AML-193 (cell line): ENCODE measurements at regions not wholly inside any gene's neighbourhood (a gene's known extent, or its start where the extent isn't known, plus 50 kb on each side); places are given as distances from the start of the nearest gene placed in this dataset.
"Not testable (repeated sequence)": the region's sequence is repeated elsewhere in the genome, so short reads cannot be mapped to it uniquely, and the experiment has no call there.

ENCODE experiments used
- DNase-seq, 2 experiments: peaks; one replicate each; lab custom pipeline; 2025; lab: John Stamatoyannopoulos, UW

DNA sequence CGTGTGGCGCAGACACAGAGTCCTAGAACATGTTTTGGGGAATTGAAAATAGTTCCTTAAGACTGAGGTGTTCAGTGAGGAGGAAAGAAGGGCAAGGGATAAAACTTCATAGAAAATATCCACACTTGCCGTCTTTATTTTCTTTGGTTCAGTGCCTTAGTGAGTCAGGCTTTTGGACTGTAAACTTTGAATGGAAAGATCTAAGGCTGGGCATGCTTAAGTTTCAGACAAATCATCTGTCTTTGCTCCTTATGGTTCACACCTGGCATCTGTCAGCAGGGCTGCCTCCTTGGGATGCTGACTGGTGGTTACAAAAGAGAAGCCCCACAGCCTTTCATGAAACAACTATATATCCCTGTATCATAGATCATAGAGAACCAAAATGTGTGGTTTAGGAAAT, 136.3 kb upstream of the PRICKLE1 start:
- no peak for DNase-seq

DNA sequence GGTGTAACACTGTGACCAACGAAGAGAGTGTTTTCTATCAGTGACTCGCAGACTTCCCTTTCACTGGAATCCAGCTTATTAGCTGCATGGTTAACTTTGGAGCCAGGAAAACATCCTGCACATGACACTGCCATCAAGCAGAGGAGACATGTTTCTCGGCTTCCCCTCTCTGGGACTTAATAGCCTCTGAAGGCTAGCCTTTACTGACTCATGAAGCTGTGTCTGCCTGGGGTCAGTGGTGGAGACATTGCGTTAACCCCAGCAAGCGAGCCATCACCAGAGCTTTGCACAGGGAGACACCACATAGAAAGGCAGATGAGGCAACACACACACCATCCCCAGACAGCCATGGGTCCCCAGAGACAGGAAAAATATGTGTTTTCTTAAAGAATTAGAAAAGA, 126.9 kb upstream of the PRICKLE1 start:
- DNase-seq, result no peak

DNA sequence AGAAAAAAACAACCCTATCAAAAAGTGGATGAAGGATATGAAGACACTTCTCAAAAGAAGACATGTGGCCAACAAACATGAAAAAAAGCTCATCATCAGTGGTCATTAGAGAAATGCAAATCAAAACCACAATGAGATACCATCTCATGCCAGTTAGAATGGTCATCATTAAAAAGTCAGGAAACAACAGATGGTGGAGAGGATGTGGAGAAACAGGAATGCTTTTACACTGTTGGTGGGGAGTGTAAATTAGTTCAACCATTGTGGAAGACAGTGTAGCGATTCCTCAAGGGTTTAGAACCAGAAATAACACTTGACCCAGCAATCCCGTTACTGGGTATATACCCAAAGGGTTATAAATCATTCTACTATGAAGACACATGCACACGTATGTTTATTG, 124.0 kb upstream of the PRICKLE1 start:
- not testable (repeated sequence) for DNase-seq

GRCh38 chr12:42708374-42708773, 118.8 kb upstream of the PRICKLE1 start:
- DNase-seq, result not testable (repeated sequence)

DNA sequence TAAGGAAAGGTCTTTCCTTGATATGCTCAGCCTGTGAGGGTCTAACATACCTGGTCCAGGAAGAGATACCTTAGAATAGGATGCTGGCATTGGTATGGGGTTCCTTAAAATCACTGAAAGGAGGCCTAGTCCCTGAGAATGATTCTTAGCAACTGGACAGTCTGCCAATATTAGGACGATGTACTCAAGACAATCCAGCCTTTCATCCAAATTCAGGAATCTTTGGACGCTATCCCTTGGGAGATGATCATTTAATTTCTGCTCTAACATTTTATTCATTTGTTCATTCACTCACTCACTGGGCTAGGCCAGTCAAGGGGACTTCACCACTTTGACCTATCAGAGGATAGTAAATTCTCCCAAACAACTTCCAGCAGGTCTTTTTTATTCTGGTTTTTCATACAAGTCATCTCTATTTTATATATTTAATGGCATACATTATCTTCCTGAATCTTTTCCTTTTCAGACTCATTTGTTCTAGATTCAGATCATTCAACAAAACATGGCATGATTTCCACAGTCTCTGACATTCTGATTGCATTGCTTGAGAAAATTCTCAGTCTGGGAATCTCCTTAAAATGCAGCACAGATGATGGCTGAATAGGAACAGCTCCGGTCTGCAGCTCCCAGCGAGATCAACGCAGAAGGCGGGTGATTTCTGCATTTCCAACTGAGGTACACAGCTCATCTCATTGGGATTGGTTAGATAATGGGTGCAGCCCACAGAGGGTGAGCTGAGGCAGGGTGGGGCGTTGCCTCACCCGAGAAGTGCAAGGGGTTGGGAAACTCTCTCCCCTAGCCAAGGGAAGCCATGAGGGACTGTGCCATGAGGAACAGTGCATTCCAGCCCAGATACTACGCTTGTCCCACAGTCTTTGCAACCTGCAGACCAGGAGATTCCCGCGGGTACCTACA, 118.0 kb upstream of the PRICKLE1 start:
- no peak for DNase-seq

- DNase-seq, result no peak
Measured at GRCh38 chr12:42706321-42706720, 116.8 kb upstream of the PRICKLE1 start.

DNA sequence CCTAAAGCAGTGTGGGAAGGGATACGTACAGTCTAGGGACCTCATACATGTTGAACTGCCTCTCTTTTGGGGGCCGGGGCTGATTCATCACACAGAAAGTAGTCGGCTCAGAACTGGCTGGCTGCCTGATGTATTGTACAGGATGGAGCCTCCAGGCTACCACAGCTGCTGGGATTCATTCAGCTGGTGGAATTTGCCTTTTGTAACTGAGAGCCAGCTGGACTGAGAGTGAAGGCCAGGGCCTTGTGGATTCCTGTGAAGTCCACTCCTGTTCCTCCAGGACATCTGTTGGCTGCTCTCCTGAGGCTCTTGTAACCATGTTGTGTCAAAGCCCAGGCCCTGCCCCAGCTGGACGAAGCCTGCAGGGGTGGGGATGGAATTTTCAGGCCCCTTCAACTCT, 116.3 kb upstream of the PRICKLE1 start:
- DNase-seq, result no peak

DNA sequence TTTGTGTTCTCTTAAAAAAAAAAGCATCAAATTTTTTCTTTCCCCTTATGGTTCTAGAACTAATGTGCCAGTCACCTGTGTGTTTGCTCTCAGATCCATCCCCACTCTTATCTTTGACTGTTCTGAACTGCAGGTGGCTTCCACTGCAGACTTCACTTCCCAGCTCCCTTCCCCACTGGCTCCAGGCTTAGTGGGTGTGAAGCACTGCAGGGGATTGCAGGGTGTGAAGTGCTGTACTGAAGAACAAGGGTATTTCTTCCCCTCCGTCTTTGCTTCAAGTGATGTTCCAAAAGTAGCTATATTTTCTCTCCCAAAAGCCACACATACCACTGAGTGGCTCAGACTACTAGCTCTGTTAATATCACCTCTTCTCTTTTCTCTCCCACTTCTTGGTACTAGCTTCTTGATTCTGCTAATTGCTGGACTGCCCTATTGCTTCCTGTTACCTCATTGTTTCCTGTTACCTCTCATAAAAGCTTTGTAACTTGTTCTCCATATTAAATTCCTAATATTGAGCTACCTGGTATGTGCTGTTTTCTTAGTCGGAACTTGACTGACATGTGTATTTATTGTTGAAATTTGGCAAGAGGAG, 115.4 kb upstream of the PRICKLE1 start:
- peak; percentile 49 for DNase-seq

- DNase-seq, result no peak
Measured at GRCh38 chr12:42704340-42704739, 114.8 kb upstream of the PRICKLE1 start.

DNA sequence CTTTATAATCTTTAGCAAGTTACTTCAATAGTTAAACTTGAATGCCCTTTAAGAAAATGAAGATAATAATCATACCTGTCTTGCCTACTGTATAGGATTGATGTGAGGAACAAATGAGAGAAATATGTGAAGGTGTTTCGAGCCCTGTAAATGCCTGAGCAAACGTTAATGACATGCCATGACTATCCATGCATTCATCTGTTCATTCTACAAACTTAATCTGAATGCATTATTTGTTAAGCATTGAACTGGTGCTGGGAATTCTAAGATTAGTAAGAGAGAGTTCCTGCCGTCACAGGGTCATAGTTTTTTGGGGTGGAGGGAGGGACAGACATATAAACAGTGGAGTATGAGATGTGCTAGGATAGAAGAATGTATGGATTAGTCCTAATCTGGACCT, 111.5 kb upstream of the PRICKLE1 start:
- no peak for DNase-seq

DNA sequence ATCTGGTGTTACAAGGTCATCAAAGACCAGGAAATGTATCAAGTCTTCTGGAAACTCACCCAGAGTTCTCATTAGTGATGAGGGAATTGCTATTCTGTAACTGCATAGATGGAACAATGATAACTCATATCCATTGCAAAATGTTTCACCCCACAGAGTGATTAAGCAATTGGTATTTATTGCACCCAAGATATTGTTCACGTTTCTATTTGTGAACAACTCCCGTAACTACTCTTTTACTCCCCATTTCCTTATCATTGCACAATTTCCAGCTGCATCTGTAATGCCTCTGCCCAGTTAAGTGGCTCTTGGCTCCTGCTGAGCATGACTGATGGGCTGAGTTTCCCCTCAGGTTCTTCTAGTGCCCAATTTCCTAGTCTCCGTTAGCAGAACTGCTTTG, 108.7 kb upstream of the PRICKLE1 start:
- peak; percentile 71 to 77 for DNase-seq

GRCh38 chr12:42696406-42697149, 107.0 kb upstream of the PRICKLE1 start:
- DNase-seq, result no peak

DNA sequence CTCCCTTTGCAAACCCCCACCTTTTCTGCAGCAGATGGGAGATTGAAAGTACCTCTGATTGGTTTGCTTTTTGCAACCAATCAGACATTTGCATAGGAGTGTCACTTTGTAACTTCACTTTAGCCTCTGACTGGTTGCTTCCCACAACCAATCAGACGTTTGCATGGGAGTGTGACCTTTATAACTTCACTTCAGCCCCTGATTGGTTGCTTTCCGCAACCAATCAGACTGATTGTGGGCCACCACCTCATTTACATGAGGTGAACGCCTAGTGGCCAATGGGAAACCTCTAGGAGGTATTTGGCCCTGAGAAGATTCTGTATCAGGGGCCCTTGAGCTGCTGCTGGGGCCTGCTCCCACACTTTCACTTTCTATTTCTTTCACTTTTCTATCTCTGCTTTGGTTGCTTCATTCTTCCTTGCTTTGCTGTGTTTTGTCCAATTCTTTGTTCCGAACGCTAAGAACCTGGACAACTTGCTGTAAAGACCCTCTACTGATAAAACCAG, 106.0 kb upstream of the PRICKLE1 start:
- no peak for DNase-seq

DNA sequence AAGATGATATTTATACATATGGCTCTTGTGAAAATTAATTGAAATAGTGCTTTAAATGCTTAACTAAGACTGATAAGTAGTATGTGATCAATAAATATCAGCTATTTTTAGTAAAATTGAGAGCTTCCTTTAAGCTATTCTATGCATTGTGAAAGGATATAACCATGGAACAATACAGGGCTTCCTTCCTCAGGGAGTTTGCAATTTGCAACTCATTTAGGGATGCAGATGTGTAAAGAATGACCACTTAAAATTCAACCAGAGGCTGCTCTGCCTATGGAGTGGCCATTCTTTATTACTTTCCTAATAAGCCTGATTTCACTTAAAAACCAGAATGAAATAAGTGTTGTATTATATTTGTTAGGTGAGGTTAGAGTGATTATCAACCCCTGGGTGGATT, 103.2 kb upstream of the PRICKLE1 start:
- no peak for DNase-seq

- DNase-seq, result no peak
Measured at GRCh38 chr12:42691991-42692557, 102.5 kb upstream of the PRICKLE1 start.

- DNase-seq, result no peak
Measured at GRCh38 chr12:42690264-42690663, 100.7 kb upstream of the PRICKLE1 start.

GRCh38 chr12:42689699-42690098, 100.2 kb upstream of the PRICKLE1 start:
- DNase-seq, result no peak

DNA sequence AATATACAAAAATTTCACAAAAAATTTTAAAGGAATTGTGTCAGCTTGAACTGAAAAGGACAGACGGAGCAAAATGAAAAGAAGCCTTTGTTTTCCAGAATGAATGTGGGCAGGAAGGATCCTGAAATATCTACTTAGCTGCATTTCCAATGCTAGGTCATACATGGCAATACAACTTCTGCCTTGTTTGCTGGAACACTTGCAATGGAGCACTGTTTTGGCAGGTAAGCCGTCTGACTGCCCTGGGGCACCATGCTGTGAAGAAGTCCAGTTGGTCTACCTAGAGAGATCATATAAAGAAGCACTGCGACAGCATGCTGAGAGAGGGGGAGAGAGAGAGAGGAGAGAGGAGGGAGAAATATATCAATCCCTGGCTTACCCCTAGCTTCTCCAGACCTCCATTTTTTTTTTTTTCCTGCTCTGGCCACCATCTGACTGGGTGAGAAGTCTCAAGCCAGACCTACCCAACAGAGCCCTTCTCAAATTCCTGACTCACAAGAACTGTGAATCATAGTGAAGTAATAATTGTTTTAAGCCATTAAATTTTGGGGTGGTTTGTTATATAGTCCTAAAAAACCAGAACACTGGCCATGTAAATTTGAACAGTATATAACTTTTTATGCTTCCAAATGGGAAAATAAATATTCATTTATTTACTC, 97.1 kb upstream of the PRICKLE1 start:
- no peak for DNase-seq

GRCh38 chr12:42684802-42685071, 95.2 kb upstream of the PRICKLE1 start:
- no peak for DNase-seq

- no peak for DNase-seq
Measured at GRCh38 chr12:42683933-42684801, 94.6 kb upstream of the PRICKLE1 start.

- no peak for DNase-seq
Measured at GRCh38 chr12:42683266-42683665, 93.7 kb upstream of the PRICKLE1 start.
